ENCODE measurements at regions not wholly inside any gene's neighbourhood (a gene's known extent, or its start where the extent isn't known, plus 50 kb on each side); places are given as distances from the start of the nearest gene placed in this dataset.

- TF ChIP-seq, protein P1, sequence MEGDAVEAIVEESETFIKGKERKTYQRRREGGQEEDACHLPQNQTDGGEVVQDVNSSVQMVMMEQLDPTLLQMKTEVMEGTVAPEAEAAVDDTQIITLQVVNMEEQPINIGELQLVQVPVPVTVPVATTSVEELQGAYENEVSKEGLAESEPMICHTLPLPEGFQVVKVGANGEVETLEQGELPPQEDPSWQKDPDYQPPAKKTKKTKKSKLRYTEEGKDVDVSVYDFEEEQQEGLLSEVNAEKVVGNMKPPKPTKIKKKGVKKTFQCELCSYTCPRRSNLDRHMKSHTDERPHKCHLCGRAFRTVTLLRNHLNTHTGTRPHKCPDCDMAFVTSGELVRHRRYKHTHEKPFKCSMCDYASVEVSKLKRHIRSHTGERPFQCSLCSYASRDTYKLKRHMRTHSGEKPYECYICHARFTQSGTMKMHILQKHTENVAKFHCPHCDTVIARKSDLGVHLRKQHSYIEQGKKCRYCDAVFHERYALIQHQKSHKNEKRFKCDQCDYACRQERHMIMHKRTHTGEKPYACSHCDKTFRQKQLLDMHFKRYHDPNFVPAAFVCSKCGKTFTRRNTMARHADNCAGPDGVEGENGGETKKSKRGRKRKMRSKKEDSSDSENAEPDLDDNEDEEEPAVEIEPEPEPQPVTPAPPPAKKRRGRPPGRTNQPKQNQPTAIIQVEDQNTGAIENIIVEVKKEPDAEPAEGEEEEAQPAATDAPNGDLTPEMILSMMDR (IDR thresholded peaks at IDR 0.05) = no peak
- TF ChIP-seq CHD4 (IDR thresholded peaks at IDR 0.05; ENCODE audit: borderline replicate concordance) = no peak
Observed at GRCh38 chr5:4758996-4759395, 381.1 kb upstream of the ADAMTS16 start.
